ENCODE measurements at regions not wholly inside any gene's neighbourhood (a gene's known extent, or its start where the extent isn't known, plus 50 kb on each side); places are given as distances from the start of the nearest gene placed in this dataset.

GRCh38 chr5:82702046-82702445, 375.1 kb downstream of the TMEM167A start:
- Histone ChIP-seq H3K36me3 (no peaks in the 10 kb centered on the region), H3K4me1 (no peaks in the 10 kb centered on the region), H3K9me3 (no peaks in the 10 kb centered on the region), H3K27me3 (no peaks in the 10 kb centered on the region), H3K27ac (no peak overlapping the region), H3K4me3 (no peak overlapping the region)
- no peak for DNase-seq (ENCODE audit: low spot score in 2 of 2)
- TF ChIP-seq EP300 (IDR thresholded peaks at IDR 0.05) (no peak), CTCF (IDR thresholded peaks at IDR 0.05) (no peak), POLR2A (IDR thresholded peaks at IDR 0.05) (no peak)
- WGBS, 2 donors, result 0% methylated on average over 1 of the region's 1 CpG

- TF ChIP-seq POLR2A (IDR thresholded peaks at IDR 0.05) (no peak), EP300 (IDR thresholded peaks at IDR 0.05) (no peak), CTCF (IDR thresholded peaks at IDR 0.05) (no peak)
- no peak overlapping the region for H3K27ac ChIP-seq
- no peak overlapping the region for H3K4me3 ChIP-seq
- 78 to 83% methylated on average over 6 of the region's 6 CpGs for WGBS, 2 donors
- no peaks in the 10 kb centered on the region for H3K27me3 ChIP-seq
- no peaks in the 10 kb centered on the region for H3K4me1 ChIP-seq
- DNase-seq (ENCODE audit: low spot score in 2 of 2), result no peak
- no peaks in the 10 kb centered on the region for H3K9me3 ChIP-seq
- H3K36me3 ChIP-seq, result no peaks in the 10 kb centered on the region
Measured at GRCh38 chr5:82699737-82700136, 377.5 kb downstream of the TMEM167A start.

GRCh38 chr5:82698026-82698425, 379.2 kb downstream of the TMEM167A start:
- Histone ChIP-seq H3K4me1 (no peaks in the 10 kb centered on the region), H3K36me3 (no peaks in the 10 kb centered on the region), H3K27me3 (no peaks in the 10 kb centered on the region), H3K27ac (no peak overlapping the region), H3K9me3 (no peaks in the 10 kb centered on the region), H3K4me3 (no peak overlapping the region)
- DNase-seq (ENCODE audit: low spot score in 2 of 2), result no peak
- 64 to 85% methylated on average over 1 of the region's 1 CpG for WGBS, 2 donors
- TF ChIP-seq POLR2A (IDR thresholded peaks at IDR 0.05) (no peak), EP300 (IDR thresholded peaks at IDR 0.05) (no peak), CTCF (IDR thresholded peaks at IDR 0.05) (no peak)

GRCh38 chr5:82694711-82695285, 382.4 kb downstream of the TMEM167A start:
- Histone ChIP-seq H3K36me3 (no peaks in the 10 kb centered on the region), H3K27ac (no peak overlapping the region), H3K4me1 (no peaks in the 10 kb centered on the region), H3K4me3 (no peak overlapping the region), H3K27me3 (no peaks in the 10 kb centered on the region), H3K9me3 (no peaks in the 10 kb centered on the region)
- no peak for DNase-seq (ENCODE audit: low spot score in 2 of 2)
- TF ChIP-seq CTCF (IDR thresholded peaks at IDR 0.05), result no peak
- TF ChIP-seq EP300 (IDR thresholded peaks at IDR 0.05), result no peak
- no peak for TF ChIP-seq POLR2A (IDR thresholded peaks at IDR 0.05)
- 92 to 94% methylated on average over 2 of the region's 2 CpGs for WGBS, 2 donors

GRCh38 chr5:82692826-82693225, 384.4 kb downstream of the TMEM167A start:
- DNase-seq (ENCODE audit: low spot score in 2 of 2), result no peak

More at GRCh38 chr5:82692826-82693225, 384.4 kb downstream of the TMEM167A start:
- Histone ChIP-seq H3K36me3 (no peaks in the 10 kb centered on the region), H3K4me1 (no peaks in the 10 kb centered on the region), H3K4me3 (no peak overlapping the region), H3K9me3 (no peaks in the 10 kb centered on the region), H3K27me3 (no peaks in the 10 kb centered on the region), H3K27ac (no peak overlapping the region)
- WGBS, 2 donors, result 52 to 58% methylated on average over 2 of the region's 2 CpGs
- TF ChIP-seq POLR2A (IDR thresholded peaks at IDR 0.05), result no peak
- no peak for TF ChIP-seq CTCF (IDR thresholded peaks at IDR 0.05)
- no peak for TF ChIP-seq EP300 (IDR thresholded peaks at IDR 0.05)

All from tibial nerve (tissue), 4 donors.